ENCODE measurements at regions not wholly inside any gene's neighbourhood (a gene's known extent, or its start where the extent isn't known, plus 50 kb on each side); places are given as distances from the start of the nearest gene placed in this dataset.

DNA sequence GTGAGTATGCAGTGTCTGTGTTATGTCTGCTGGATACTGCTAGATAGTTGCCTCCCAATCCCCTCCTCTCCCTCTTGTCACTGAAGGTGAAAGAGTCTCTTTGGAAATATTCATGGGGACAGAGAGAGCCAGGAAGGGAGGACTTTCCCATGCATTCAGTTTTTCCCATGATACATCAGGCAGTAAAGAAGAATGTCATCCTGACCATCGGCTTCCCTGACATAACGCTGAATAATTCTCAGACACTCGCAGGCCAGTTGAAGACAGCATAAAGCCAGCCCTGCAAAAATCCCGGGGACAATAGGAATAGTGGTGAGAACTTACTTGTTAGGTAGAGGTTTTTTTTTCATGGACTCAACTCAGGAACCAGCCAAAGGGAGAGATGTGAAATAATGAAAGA, 58.1 kb downstream of the KLF4 start:
- no peak for TF ChIP-seq TAF1 (IDR thresholded peaks at IDR 0.05; ENCODE audit: borderline replicate concordance, low read depth, low read length)
- no peak for TF ChIP-seq POLR2AphosphoS5 (IDR thresholded peaks at IDR 0.05; ENCODE audit: low read depth, low read length)
- TF ChIP-seq POLR2A (IDR thresholded peaks at IDR 0.05; ENCODE audit: low read depth, low read length), result no peak
- no peak for FAIRE-seq

DNA sequence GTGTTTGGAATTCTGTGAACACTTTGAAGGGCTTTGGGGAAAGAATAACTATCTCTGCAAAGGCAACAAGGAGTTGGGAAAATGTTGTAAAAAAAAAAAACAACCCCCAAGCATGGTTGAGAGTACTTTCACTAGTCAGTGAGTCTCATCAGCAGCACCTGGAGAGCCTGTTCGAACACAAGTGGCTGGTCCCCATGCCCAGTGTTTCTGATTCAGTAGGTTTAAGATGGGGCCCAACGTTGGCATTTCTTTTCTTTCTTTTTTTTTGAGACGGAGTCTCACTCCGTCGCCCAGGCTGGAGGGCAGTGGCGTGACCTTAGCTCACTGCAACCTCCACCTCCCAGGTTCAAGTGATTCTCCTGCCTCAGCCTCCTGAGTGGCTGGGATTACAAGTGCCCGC, 59.5 kb downstream of the KLF4 start:
- FAIRE-seq (no peak), DNase-seq (ENCODE audit: insufficient read length) (no peak)

More for the DNA sequence above, 58.1 kb downstream of the KLF4 start:
- DNase-seq (ENCODE audit: insufficient read length), result no peak

DNA sequence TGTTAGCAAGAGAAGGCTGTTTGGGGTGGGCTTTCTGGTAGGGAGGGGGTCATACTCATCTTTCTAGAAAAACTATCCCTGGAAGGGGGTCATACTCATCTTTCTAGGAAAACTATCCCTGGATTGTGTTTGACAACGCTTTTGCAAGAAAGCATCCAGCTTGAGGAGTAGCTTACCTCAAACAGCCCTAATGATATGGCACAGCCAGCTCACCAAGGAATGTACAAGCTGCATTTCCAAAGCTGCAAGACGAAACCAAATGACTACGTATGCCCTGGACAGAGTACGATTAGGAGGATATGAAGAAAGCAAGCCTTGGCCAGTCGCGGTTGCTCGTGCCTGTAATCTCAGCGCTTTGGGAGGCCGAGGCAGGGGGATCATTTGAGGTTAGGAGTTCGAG, 63.4 kb downstream of the KLF4 start:
- no peak for DNase-seq (ENCODE audit: insufficient read length)
- no peak for FAIRE-seq
- TF ChIP-seq TAF1 (IDR thresholded peaks at IDR 0.05; ENCODE audit: borderline replicate concordance, low read depth, low read length) (no peak), POLR2AphosphoS5 (IDR thresholded peaks at IDR 0.05; ENCODE audit: low read depth, low read length) (no peak), POLR2A (IDR thresholded peaks at IDR 0.05; ENCODE audit: low read depth, low read length) (no peak)

More for the DNA sequence above, 59.5 kb downstream of the KLF4 start:
- TF ChIP-seq POLR2AphosphoS5 (IDR thresholded peaks at IDR 0.05; ENCODE audit: low read depth, low read length) (no peak), POLR2A (IDR thresholded peaks at IDR 0.05; ENCODE audit: low read depth, low read length) (no peak), TAF1 (IDR thresholded peaks at IDR 0.05; ENCODE audit: borderline replicate concordance, low read depth, low read length) (no peak)

DNA sequence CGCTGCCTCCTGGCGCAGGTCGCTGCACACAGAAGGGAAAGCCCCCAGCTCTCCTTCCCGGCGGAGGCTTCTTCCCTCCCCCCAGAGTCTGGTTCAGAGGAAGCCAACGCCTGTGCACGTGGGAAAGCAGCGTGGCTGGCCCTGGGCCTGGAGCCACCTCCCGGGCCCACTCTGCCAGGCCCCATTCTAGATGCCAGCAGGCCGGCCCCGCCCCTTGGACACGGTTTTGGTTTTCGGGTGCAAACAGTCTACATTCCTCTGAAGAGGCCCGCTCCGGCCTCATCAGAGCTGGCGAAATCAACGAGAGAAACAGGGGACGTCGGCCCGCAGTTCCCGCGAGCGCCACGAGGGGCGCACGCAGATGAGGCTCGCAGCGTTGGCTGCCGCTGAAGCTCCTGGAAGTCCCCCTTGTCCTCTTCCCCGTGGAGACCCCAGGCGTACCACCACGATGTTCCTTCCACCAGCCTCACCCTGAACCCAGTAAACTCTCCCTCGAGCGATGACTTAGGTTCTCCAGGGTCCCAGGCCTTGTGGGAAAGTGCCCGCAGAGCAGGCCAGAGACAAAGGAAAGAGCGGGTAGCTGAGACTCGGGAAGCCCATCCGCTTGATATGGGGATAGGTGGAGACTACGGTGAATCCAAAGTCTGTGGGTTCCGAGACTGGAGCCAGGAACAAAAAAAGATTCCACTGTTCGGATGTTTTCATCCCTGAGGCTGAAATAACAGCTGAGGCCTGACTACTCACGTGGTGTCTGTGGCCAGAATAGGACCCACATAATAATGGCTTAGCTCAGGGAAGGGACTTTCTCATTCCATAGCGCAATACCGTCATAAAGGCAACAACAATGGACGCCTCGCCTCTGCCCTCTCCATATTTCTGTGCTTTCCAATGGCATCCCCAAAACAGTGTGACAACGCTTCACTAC, 64.2 kb downstream of the KLF4 start:
- DNase-seq (ENCODE audit: insufficient read length) (peak; percentile 25), FAIRE-seq (no peak)
- no peak for TF ChIP-seq POLR2AphosphoS5 (IDR thresholded peaks at IDR 0.05; ENCODE audit: low read depth, low read length)
- TF ChIP-seq TAF1 (IDR thresholded peaks at IDR 0.05; ENCODE audit: borderline replicate concordance, low read depth, low read length), result no peak
- TF ChIP-seq POLR2A (IDR thresholded peaks at IDR 0.05; ENCODE audit: low read depth, low read length), result no peak

DNA sequence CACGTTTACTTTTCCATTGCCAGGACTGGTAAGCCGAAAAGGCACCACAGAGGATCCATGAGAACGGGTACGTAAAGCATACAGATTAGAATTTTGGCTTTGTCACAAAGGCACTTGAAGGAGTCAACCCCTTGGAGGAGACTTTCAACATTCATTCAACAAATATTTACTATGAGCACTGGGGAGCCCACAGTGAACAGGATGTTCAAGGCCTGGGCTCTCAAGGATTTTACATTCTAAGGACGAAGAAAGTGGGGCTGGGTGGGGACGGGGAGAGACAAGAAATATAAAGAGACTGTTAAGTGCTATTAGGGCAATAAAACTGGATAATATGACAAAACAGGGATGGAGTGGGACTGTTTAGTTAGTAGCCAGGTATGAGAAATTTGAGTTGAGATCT, 66.0 kb downstream of the KLF4 start:
- DNase-seq (ENCODE audit: insufficient read length), result no peak
- FAIRE-seq, result no peak
- TF ChIP-seq POLR2A (IDR thresholded peaks at IDR 0.05; ENCODE audit: low read depth, low read length) (no peak), TAF1 (IDR thresholded peaks at IDR 0.05; ENCODE audit: borderline replicate concordance, low read depth, low read length) (no peak), POLR2AphosphoS5 (IDR thresholded peaks at IDR 0.05; ENCODE audit: low read depth, low read length) (no peak)

DNA sequence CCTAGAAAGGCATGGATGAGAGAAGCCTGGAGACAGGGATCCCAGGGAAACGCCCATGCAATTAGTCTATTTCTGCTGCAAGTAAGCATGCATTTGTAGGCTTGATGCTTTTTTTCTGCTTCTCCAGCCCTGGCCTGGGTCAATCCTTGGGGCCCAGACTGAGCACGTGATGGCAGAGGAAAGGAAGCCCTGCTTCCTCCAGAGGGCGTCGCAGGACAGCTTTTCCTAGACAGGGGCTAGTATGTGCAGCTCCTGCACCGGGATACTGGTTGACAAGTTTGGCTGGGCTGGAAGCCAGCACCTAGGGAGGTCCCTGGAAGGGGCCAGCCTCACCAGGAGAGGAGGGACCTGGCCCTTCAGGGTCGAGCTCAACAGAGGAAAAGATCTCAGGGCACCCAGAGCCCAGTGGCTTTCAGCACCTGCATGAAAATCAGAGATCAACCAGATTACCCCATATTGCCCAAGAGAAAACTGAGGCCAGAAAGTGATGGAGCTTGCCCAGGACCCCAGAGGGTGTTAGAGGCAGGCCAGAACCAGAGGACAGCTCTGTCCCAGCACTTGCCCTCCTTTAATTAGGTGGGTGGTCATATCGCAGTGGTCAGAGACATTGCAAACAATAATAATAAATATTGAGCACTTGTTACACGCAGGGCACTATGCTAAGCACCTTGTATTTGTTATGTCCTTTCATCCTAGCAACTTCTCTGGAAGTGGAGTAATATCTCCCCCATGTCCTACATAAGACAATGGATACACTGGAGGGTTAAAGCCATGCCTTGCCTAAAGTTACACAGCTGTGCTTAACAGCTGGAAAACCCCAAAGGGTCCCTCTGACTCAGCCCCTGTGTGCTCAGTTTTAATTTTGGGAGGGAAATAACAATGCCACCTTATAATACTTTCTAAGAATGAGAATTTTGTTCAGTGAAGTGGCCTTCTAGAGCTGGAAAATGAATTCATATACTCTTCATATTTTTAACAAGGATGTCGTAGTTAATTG, 67.1 kb downstream of the KLF4 start:
- TF ChIP-seq TAF1 (IDR thresholded peaks at IDR 0.05; ENCODE audit: borderline replicate concordance, low read depth, low read length) (no peak), POLR2AphosphoS5 (IDR thresholded peaks at IDR 0.05; ENCODE audit: low read depth, low read length) (no peak), POLR2A (IDR thresholded peaks at IDR 0.05; ENCODE audit: low read depth, low read length) (no peak)

DNA sequence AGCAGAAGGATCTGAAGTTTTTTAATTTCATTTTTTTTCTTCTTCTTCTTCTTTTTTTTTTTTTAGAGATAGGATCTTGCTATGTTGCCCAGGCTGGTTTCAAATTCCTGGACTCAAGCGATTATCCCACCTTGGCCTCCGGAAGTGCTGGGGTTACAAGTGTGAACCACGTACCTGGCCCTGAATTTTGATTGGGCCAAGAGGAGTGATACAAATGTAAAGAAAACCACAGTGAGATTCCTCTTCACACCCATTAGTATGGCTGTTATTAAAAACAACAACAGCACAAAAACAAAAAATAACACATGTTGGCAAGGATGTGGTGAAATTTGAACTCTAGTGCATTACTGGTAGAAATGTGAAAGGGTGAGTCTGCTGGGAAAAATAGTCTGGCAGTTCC, 79.1 kb downstream of the KLF4 start:
- FAIRE-seq, result no peak
- TF ChIP-seq POLR2AphosphoS5 (IDR thresholded peaks at IDR 0.05; ENCODE audit: low read depth, low read length) (no peak), POLR2A (IDR thresholded peaks at IDR 0.05; ENCODE audit: low read depth, low read length) (no peak), TAF1 (IDR thresholded peaks at IDR 0.05; ENCODE audit: borderline replicate concordance, low read depth, low read length) (no peak)
- DNase-seq (ENCODE audit: insufficient read length), result no peak

More for the DNA sequence above, 67.1 kb downstream of the KLF4 start:
- FAIRE-seq (no peak), DNase-seq (ENCODE audit: insufficient read length) (no peak)

DNA sequence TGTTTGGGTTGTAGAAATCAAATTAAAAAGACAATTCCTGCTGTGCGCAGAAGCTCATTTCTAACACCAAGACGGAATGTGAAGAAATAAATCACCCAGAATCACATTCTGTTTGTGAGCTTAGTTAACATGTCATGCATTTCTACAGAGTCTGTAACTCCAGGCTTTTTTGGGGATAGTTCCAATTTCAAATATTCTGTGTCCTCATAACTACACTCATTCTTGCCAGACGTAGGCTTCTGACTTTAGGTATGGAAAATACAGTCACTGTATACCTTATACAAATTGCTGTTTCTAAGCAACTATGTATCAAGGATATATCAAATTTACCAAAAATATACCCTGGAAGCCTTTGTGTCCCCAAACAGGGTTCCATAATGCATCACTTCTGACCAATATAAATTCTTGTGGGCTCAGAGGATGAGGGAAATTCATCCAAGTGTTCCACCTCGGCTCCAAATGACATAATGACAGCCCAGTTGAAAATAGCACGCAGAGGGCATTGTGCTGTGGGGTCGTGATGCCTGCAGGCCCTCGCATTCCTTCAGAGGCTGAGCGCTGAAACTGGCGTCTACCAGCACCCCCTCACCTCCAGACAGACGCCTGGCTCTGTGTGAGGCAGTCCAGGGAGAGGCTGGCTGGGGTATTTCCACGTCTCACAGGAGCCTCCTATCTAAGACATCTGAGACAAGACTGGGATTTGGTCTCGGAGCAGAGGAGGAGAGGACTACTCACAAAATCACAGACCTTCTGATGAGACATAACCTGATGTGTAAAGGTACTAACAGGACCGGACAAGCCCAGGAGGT, 79.8 kb downstream of the KLF4 start:
- FAIRE-seq, result no peak
- DNase-seq (ENCODE audit: insufficient read length), result no peak
- no peak for TF ChIP-seq POLR2A (IDR thresholded peaks at IDR 0.05; ENCODE audit: low read depth, low read length)
- TF ChIP-seq POLR2AphosphoS5 (IDR thresholded peaks at IDR 0.05; ENCODE audit: low read depth, low read length), result no peak
- TF ChIP-seq TAF1 (IDR thresholded peaks at IDR 0.05; ENCODE audit: borderline replicate concordance, low read depth, low read length), result no peak

DNA sequence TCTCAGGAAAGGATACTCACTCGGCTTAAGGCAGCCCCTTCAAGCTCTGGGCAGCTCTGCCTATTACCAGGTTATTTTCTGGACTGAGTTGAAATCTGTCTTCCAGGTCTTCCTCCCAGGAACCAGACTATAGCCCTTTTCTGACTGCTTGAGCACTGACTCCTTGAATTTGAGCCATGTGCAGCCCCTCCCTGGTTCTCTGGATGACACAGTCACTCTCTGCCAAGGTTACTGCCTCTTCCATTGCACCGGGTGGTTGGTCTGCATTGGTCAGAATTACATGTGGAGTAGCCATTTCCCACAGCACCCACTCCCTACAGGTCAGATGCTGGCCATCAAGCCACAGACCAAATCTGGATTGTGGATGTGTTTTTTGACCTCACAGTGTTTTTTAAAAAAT, 81.9 kb downstream of the KLF4 start:
- TF ChIP-seq POLR2A (IDR thresholded peaks at IDR 0.05; ENCODE audit: low read depth, low read length), result no peak
- TF ChIP-seq TAF1 (IDR thresholded peaks at IDR 0.05; ENCODE audit: borderline replicate concordance, low read depth, low read length), result no peak
- TF ChIP-seq POLR2AphosphoS5 (IDR thresholded peaks at IDR 0.05; ENCODE audit: low read depth, low read length), result no peak
- FAIRE-seq (no peak), DNase-seq (ENCODE audit: insufficient read length) (no peak)

DNA sequence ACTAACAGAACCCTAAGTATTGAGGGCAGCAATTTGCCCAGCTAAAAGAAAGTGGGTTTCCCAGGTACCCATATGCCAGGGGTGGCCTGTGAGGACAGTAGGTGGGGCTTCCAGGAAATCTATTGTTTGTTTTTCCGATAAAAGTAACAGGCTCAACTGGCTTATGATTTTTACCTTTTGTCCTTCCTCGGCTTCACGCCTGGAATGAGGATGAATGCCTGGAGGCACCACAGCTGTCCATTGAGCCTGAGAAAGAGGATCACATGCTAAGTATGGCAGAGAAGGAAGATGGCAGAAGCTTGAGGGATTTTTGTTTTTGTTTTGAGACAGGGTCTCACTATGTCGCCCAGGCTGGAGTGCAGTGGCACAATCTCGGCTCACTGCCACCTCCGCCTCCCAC, 84.1 kb downstream of the KLF4 start:
- no peak for DNase-seq (ENCODE audit: insufficient read length)
- no peak for FAIRE-seq
- TF ChIP-seq TAF1 (IDR thresholded peaks at IDR 0.05; ENCODE audit: borderline replicate concordance, low read depth, low read length) (no peak), POLR2A (IDR thresholded peaks at IDR 0.05; ENCODE audit: low read depth, low read length) (no peak), POLR2AphosphoS5 (IDR thresholded peaks at IDR 0.05; ENCODE audit: low read depth, low read length) (no peak)

Measured in GM12892 (cell line).